ENCODE measurements at regions not wholly inside any gene's neighbourhood (a gene's known extent, or its start where the extent isn't known, plus 50 kb on each side); places are given as distances from the start of the nearest gene placed in this dataset.
A peak's percentile ranks its signal among the peaks of the same experiment; 100 is the strongest.

DNA sequence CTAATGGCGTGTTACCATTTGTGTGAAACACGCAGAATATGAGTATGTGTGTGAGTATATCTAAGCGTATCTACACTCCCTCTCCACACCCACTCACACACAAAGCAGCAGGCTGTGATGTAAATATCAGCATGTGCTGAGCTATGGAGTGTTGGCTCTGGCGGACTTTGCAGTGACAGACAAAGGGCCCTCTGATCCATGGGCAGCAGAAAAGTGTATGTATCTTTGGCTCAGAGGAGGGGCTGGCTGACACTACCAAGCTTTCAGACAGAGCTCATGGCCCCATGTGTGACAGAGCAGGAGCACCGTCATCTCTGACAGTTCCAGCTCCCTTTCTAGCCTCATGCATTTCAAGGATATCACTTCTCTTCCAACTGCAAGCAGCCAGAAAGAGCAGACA is 57.2 kb upstream of the ASB18 start:
- TF ChIP-seq, protein P1, sequence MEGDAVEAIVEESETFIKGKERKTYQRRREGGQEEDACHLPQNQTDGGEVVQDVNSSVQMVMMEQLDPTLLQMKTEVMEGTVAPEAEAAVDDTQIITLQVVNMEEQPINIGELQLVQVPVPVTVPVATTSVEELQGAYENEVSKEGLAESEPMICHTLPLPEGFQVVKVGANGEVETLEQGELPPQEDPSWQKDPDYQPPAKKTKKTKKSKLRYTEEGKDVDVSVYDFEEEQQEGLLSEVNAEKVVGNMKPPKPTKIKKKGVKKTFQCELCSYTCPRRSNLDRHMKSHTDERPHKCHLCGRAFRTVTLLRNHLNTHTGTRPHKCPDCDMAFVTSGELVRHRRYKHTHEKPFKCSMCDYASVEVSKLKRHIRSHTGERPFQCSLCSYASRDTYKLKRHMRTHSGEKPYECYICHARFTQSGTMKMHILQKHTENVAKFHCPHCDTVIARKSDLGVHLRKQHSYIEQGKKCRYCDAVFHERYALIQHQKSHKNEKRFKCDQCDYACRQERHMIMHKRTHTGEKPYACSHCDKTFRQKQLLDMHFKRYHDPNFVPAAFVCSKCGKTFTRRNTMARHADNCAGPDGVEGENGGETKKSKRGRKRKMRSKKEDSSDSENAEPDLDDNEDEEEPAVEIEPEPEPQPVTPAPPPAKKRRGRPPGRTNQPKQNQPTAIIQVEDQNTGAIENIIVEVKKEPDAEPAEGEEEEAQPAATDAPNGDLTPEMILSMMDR (conservative IDR thresholded peaks at IDR 0.05 in 1 of 2, IDR thresholded peaks at IDR 0.05 in 1 of 2; ENCODE audit: low read depth in 1 of 2, low read length in 2 of 2), result no peak
- no peak for TF ChIP-seq EZH2 (IDR thresholded peaks at IDR 0.05; ENCODE audit: low read length, missing control alignments)
- H3K4me1 ChIP-seq (ENCODE audit: control insufficient read depth, extremely low read depth, insufficient read depth, low read length), result no peaks in the 10 kb centered on the region
- no peaks in the 10 kb centered on the region for H3K27me3 ChIP-seq (ENCODE audit: control insufficient read depth, insufficient read depth, low read length)
- no peaks in the 10 kb centered on the region for H3K36me3 ChIP-seq (ENCODE audit: control insufficient read depth, insufficient read depth, low read length)
- H3K27ac ChIP-seq (ENCODE audit: insufficient read depth, low read length), result no peak overlapping the region
- no peak overlapping the region for H3K4me2 ChIP-seq (ENCODE audit: extremely low read depth, insufficient read depth, low read length)
- H3K4me3 ChIP-seq (replicated peaks in 1 of 4; ENCODE audit: control extremely low read depth in 1 of 4, insufficient read depth in 1 of 4, low read depth in 3 of 4, low read length in 4 of 4), result no peak overlapping the region
- no peak for DNase-seq (ENCODE audit: low read depth in 2 of 2)
- no peaks in the 10 kb centered on the region for H3K79me2 ChIP-seq (ENCODE audit: control insufficient read depth, insufficient read depth, low read length)
- no peaks in the 10 kb centered on the region for H3K9me3 ChIP-seq (ENCODE audit: control insufficient read depth, insufficient read depth, low read depth, low read length)
- no peak overlapping the region for H2AFZ ChIP-seq (ENCODE audit: low read length)
- no peak overlapping the region for H3K9ac ChIP-seq (ENCODE audit: insufficient read depth, low read length)
- H4K20me1 ChIP-seq (ENCODE audit: control insufficient read depth, extremely low read depth, insufficient read depth, low read length), result no peaks in the 10 kb centered on the region

DNA sequence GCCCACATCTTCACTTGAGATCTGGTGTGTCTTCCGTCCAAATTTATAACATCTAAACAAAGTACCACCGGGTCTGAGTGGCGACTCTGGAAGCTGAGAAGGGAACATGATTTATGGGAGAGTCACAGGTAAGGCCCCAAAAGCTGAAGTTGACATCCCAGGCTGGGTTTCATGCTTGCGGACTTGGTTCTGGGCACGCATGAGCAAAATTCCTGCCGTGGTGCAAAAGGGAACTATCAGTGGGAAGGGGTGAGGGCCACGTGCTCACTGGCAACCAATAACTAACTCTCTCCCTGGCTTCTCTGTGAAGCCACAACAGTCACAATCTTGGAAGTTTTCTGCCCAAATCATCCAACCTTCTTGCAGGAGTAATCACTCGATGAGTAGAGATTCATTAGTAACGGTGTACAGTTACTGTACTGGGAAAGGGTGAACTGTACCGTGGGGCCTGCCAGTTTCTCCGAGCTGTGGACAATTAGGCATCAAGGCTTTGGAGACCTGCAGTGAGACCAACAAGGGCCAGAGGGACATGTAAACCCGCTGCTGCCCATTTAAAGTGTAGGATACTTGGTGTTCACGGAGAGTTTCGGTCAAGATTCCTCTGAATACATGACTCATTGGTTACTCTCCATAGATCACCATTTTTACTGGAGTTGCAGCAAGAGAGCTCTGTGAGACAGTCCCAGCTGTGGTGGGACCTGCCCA is 69.4 kb upstream of the ASB18 start:
- H3K4me2 ChIP-seq (ENCODE audit: extremely low read depth, insufficient read depth, low read length), result no peak overlapping the region
- no peak overlapping the region for H2AFZ ChIP-seq (ENCODE audit: low read length)
- DNase-seq (ENCODE audit: low read depth in 2 of 2), result no peak
- no peaks in the 10 kb centered on the region for H3K4me1 ChIP-seq (ENCODE audit: control insufficient read depth, extremely low read depth, insufficient read depth, low read length)
- H3K27ac ChIP-seq (ENCODE audit: insufficient read depth, low read length), result no peak overlapping the region
- H3K9me3 ChIP-seq (ENCODE audit: control insufficient read depth, insufficient read depth, low read depth, low read length), result no peaks in the 10 kb centered on the region
- H3K9ac ChIP-seq (ENCODE audit: insufficient read depth, low read length), result no peak overlapping the region
- no peaks in the 10 kb centered on the region for H3K36me3 ChIP-seq (ENCODE audit: control insufficient read depth, insufficient read depth, low read length)
- no peaks in the 10 kb centered on the region for H4K20me1 ChIP-seq (ENCODE audit: control insufficient read depth, extremely low read depth, insufficient read depth, low read length)
- TF ChIP-seq, protein P1 (conservative IDR thresholded peaks at IDR 0.05 in 1 of 2, IDR thresholded peaks at IDR 0.05 in 1 of 2; ENCODE audit: low read depth in 1 of 2, low read length in 2 of 2), result no peak
- no peak for TF ChIP-seq EZH2 (IDR thresholded peaks at IDR 0.05; ENCODE audit: low read length, missing control alignments)
- no peaks in the 10 kb centered on the region for H3K27me3 ChIP-seq (ENCODE audit: control insufficient read depth, insufficient read depth, low read length)
- H3K79me2 ChIP-seq (ENCODE audit: control insufficient read depth, insufficient read depth, low read length), result no peaks in the 10 kb centered on the region
- H3K4me3 ChIP-seq (replicated peaks in 1 of 4; ENCODE audit: control extremely low read depth in 1 of 4, insufficient read depth in 1 of 4, low read depth in 3 of 4, low read length in 4 of 4), result no peak overlapping the region

DNA sequence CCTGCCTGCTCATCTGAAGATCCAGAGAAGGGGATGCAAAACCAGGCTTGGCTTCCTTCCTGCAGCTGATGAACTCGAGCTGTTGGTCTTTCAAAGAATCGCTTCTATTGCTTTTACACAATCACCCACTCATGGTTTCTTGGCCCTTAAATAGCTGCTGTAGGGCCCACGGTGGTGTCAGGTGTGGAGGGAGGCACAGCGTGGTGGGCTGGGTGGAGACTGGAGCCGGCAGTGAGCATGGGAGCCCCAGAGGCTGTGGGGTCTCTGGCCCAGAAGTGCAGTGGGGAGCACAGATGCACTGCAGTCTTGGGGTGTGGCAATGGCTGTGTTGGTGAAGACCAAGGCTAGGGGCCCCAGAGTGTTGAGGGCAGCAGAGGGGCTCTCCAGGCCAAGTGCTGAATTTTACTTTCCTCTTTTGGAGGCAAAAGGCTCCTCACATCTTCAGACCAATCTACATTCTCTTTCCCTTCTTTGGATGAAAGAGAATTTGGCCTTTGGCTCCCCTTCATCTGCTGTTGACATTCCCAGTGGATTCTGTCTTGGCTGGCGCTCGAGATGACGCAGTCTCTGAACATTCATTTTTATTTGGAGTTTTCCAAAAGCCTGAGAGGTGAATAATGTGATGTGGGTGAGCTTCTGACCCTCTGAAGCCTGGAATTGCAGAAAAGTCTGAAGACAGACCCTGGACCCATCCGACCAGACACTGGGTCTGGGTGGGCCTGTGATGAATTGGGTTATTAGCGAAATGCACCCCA is 70.1 kb upstream of the ASB18 start:
- H3K4me3 ChIP-seq (replicated peaks in 1 of 4; ENCODE audit: control extremely low read depth in 1 of 4, insufficient read depth in 1 of 4, low read depth in 3 of 4, low read length in 4 of 4), result no peak overlapping the region
- H3K27ac ChIP-seq (ENCODE audit: insufficient read depth, low read length), result no peak overlapping the region
- H3K27me3 ChIP-seq (ENCODE audit: control insufficient read depth, insufficient read depth, low read length), result no peaks in the 10 kb centered on the region
- no peaks in the 10 kb centered on the region for H3K4me1 ChIP-seq (ENCODE audit: control insufficient read depth, extremely low read depth, insufficient read depth, low read length)
- peak in 1 of 2 donors; percentile 14 for DNase-seq (ENCODE audit: low read depth in 2 of 2)
- H3K9me3 ChIP-seq (ENCODE audit: control insufficient read depth, insufficient read depth, low read depth, low read length), result no peaks in the 10 kb centered on the region
- no peak overlapping the region for H3K9ac ChIP-seq (ENCODE audit: insufficient read depth, low read length)
- H3K79me2 ChIP-seq (ENCODE audit: control insufficient read depth, insufficient read depth, low read length), result no peaks in the 10 kb centered on the region
- TF ChIP-seq, protein P1 (conservative IDR thresholded peaks at IDR 0.05 in 1 of 2, IDR thresholded peaks at IDR 0.05 in 1 of 2; ENCODE audit: low read depth in 1 of 2, low read length in 2 of 2), result no peak
- H3K4me2 ChIP-seq (ENCODE audit: extremely low read depth, insufficient read depth, low read length), result no peak overlapping the region
- H4K20me1 ChIP-seq (ENCODE audit: control insufficient read depth, extremely low read depth, insufficient read depth, low read length), result no peaks in the 10 kb centered on the region
- H3K36me3 ChIP-seq (ENCODE audit: control insufficient read depth, insufficient read depth, low read length), result no peaks in the 10 kb centered on the region
- H2AFZ ChIP-seq (ENCODE audit: low read length), result no peak overlapping the region

Measured in fibroblast of lung (primary cell).